Suprapubic skin (tissue), 4 donors: ENCODE measurements at regions not wholly inside any gene's neighbourhood (a gene's known extent, or its start where the extent isn't known, plus 50 kb on each side); places are given as distances from the start of the nearest gene placed in this dataset.

Experiments
- DNase-seq, 2 donors: peaks; one replicate each; pipeline ENCODE4 v3.0.0-alpha.2; 2019; ENCODE audit warnings: low spot score in 2 of 2
- H3K27ac ChIP-seq: fragments of 200-600 bp; sonication (generic); one replicate; pipeline ENCODE4 v1.5.1; 2019
- H3K27me3 ChIP-seq: fragments of 200-600 bp; sonication (generic); one replicate; pipeline ENCODE4 v1.5.1; 2019
- H3K36me3 ChIP-seq: fragments of 200-600 bp; sonication (generic); one replicate; pipeline ENCODE4 v1.5.1; 2019
- H3K4me1 ChIP-seq: fragments of 200-600 bp; sonication (generic); one replicate; pipeline ENCODE4 v1.5.1; 2019
- H3K4me3 ChIP-seq: fragments of 200-600 bp; sonication (generic); one replicate; pipeline ENCODE4 v1.5.1; 2019; ENCODE audit warnings: mild to moderate bottlenecking
- H3K9me3 ChIP-seq: fragments of 200-600 bp; sonication (generic); one replicate; pipeline ENCODE4 v1.5.1; 2019
- EP300 ChIP-seq: sonication (generic); formaldehyde crosslinking; IDR thresholded peaks from one replicate; pipeline ENCODE4 v1.6.1; 2017; ENCODE audit warnings: antibody characterized with exemption
- POLR2A ChIP-seq, 2 donors: fragments of 450-650 bp; IDR thresholded peaks; one replicate each; pipeline ENCODE4 v1.6.1; 2017; ENCODE audit warnings: antibody characterized with exemption in 2 of 2, mild to moderate bottlenecking in 2 of 2, moderate library complexity in 2 of 2
- POLR2AphosphoS5 ChIP-seq, 3 donors: sonication (generic); formaldehyde crosslinking; IDR thresholded peaks; one replicate each; pipeline ENCODE4 v1.6.1; 2017; ENCODE audit warnings: antibody characterized with exemption in 3 of 3
- WGBS: methylation state at CpG from one replicate; pipeline ENCODE4 v1.1.5; 2018; 5-methylcytosine and 5-hydroxymethylcytosine counted together
- TF ChIP-seq, protein P1 (sequence below), 2 donors: fragments of 200-600 bp in 1 of 2; fragments of 450-650 bp in 1 of 2; sonication (generic) in 1 of 2; IDR thresholded peaks; one replicate each; pipeline ENCODE4 v1.5.1; 2016 to 2019; ENCODE audit warnings: antibody characterized with exemption in 2 of 2, mild to moderate bottlenecking in 1 of 2, moderate library complexity in 1 of 2

DNA sequence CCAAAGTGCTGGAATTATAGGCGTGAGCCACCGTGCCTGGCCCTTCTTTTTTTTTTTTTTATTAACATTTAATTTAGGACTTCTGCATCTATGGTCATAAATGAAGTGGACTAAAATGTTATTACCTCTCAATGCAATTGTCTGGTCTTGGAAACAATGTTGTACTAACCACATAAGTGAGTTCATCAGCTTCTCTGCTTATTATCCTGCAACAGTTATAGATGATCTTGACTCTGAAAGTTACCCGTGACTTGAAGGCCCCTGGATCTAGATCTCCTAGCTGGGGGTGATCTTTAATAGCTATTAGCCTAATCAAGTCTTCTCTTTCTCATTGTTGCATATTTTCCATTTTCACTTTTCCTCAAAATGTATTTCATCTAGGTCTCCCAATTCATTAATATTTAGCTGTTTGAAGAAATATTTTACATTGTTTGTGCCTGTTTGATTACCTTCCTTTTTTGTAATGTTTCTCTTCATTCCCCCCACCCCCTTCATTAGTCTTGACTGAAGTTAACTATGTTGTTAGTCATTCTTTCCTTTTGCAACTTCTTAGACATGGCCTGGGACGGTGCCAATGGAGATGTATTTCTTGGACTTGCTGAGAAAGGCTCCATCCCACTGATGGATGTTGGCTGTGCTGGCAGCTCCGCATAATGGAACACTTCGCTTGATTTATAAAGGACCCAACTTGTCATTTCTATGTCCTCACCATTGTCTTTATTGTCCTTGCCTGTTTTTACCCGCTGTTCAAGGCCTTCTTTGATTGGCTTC lies 141.6 kb upstream of the RIOK3 start:
- Histone ChIP-seq H3K4me1 (peaks cover 10% of the 10 kb centered on the region), H3K36me3 (no peaks in the 10 kb centered on the region), H3K4me3 (no peak overlapping the region), H3K27me3 (no peaks in the 10 kb centered on the region), H3K9me3 (no peaks in the 10 kb centered on the region), H3K27ac (peak overlapping the region; percentile 11)
- no peak for DNase-seq
- WGBS, result 91% methylated on average over 7 of the region's 7 CpGs
- TF ChIP-seq, protein P1, sequence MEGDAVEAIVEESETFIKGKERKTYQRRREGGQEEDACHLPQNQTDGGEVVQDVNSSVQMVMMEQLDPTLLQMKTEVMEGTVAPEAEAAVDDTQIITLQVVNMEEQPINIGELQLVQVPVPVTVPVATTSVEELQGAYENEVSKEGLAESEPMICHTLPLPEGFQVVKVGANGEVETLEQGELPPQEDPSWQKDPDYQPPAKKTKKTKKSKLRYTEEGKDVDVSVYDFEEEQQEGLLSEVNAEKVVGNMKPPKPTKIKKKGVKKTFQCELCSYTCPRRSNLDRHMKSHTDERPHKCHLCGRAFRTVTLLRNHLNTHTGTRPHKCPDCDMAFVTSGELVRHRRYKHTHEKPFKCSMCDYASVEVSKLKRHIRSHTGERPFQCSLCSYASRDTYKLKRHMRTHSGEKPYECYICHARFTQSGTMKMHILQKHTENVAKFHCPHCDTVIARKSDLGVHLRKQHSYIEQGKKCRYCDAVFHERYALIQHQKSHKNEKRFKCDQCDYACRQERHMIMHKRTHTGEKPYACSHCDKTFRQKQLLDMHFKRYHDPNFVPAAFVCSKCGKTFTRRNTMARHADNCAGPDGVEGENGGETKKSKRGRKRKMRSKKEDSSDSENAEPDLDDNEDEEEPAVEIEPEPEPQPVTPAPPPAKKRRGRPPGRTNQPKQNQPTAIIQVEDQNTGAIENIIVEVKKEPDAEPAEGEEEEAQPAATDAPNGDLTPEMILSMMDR (IDR thresholded peaks at IDR 0.05), result no peak
- TF ChIP-seq POLR2AphosphoS5 (IDR thresholded peaks at IDR 0.05), result no peak

- H3K9me3 ChIP-seq, result no peaks in the 10 kb centered on the region
- no peak overlapping the region for H3K27ac ChIP-seq
- H3K4me3 ChIP-seq, result no peak overlapping the region
- WGBS, result 100% methylated on average over 1 of the region's 1 CpG
- H3K36me3 ChIP-seq, result no peaks in the 10 kb centered on the region
- TF ChIP-seq, protein P1 (IDR thresholded peaks at IDR 0.05), result no peak
- no peak for TF ChIP-seq EP300
- no peak for TF ChIP-seq POLR2AphosphoS5 (IDR thresholded peaks at IDR 0.05)
- no peak for TF ChIP-seq POLR2A (IDR thresholded peaks at IDR 0.05)
- no peak for DNase-seq
- no peaks in the 10 kb centered on the region for H3K27me3 ChIP-seq
- peaks cover 10% of the 10 kb centered on the region for H3K4me1 ChIP-seq
Measured at GRCh38 chr18:23313379-23313778, 139.7 kb upstream of the RIOK3 start.

- Histone ChIP-seq H3K27ac (no peak overlapping the region), H3K9me3 (no peaks in the 10 kb centered on the region), H3K27me3 (no peaks in the 10 kb centered on the region), H3K4me1 (peaks cover 10% of the 10 kb centered on the region), H3K4me3 (no peak overlapping the region), H3K36me3 (no peaks in the 10 kb centered on the region)
- DNase-seq, result no peak
- 84% methylated on average over 4 of the region's 4 CpGs for WGBS
- TF ChIP-seq, protein P1 (IDR thresholded peaks at IDR 0.05), result no peak
- no peak for TF ChIP-seq POLR2A (IDR thresholded peaks at IDR 0.05)
- TF ChIP-seq POLR2AphosphoS5 (IDR thresholded peaks at IDR 0.05), result no peak
- no peak for TF ChIP-seq EP300
Measured at GRCh38 chr18:23314672-23315071, 138.4 kb upstream of the RIOK3 start.

- H3K27me3 ChIP-seq, result no peaks in the 10 kb centered on the region
- H3K9me3 ChIP-seq, result no peaks in the 10 kb centered on the region
- DNase-seq, result no peak
- H3K27ac ChIP-seq, result no peak overlapping the region
- H3K4me3 ChIP-seq, result no peak overlapping the region
- peaks cover 10% of the 10 kb centered on the region for H3K4me1 ChIP-seq
- TF ChIP-seq POLR2AphosphoS5 (IDR thresholded peaks at IDR 0.05) (no peak), POLR2A (IDR thresholded peaks at IDR 0.05) (no peak), EP300 (no peak)
- TF ChIP-seq, protein P1 (IDR thresholded peaks at IDR 0.05), result no peak
- WGBS, result 94% methylated on average over 2 of the region's 2 CpGs
- no peaks in the 10 kb centered on the region for H3K36me3 ChIP-seq
Measured at GRCh38 chr18:23316316-23316715, 136.8 kb upstream of the RIOK3 start.

DNA sequence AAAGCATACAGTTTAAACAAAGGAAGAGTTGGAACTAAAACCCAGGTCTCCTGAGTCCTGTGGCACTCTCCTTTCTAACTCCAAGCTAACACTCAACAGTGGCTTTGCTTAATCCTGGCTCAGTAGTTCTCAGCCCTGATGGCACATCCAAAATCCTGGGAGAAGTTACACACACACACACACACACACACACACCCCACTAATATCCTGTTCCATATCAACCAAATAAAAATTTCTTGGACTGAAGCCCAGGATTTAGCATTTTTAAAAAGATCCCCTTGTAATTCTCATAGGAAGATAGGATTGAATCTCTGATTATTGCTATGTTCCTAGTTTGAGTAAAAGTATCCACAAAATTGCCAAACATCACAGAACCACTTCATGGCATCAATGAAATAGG lies 136.1 kb upstream of the RIOK3 start:
- Histone ChIP-seq H3K27me3 (no peaks in the 10 kb centered on the region), H3K36me3 (no peaks in the 10 kb centered on the region), H3K4me1 (peaks cover 4% of the 10 kb centered on the region), H3K27ac (no peak overlapping the region), H3K4me3 (no peak overlapping the region), H3K9me3 (no peaks in the 10 kb centered on the region)
- DNase-seq, result no peak
- TF ChIP-seq, protein P1 (IDR thresholded peaks at IDR 0.05), result no peak
- TF ChIP-seq POLR2A (IDR thresholded peaks at IDR 0.05) (no peak), EP300 (no peak), POLR2AphosphoS5 (IDR thresholded peaks at IDR 0.05) (no peak)
